Left hindlimb (tissue), 1 donor: ENCODE measurements at regions not wholly inside any gene's neighbourhood (a gene's known extent, or its start where the extent isn't known, plus 50 kb on each side); places are given as distances from the start of the nearest gene placed in this dataset.

Experiments
- DNase-seq: peaks from one replicate; pipeline ENCODE4 v3.0.0-alpha.2; 2018

DNA sequence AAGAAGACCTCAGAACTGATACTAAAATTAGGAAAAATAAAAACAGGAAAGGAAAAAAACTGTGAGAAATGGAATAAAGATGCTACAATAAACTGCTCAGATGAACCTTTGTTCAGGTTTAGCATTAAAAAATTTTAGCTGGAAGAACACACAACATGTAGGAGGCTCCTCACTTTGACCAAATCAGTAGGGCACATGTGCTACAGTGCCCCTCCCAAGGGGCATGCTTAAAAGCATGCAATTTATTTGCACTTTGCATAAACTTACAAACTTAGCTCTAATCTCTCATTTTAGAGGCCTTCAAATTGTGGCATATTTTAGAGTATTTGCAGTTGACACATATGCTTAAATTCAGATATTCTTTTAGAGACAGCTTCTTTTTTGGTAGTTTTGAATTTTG is 570.2 kb downstream of the UTRN start:
- no peak for DNase-seq

DNA sequence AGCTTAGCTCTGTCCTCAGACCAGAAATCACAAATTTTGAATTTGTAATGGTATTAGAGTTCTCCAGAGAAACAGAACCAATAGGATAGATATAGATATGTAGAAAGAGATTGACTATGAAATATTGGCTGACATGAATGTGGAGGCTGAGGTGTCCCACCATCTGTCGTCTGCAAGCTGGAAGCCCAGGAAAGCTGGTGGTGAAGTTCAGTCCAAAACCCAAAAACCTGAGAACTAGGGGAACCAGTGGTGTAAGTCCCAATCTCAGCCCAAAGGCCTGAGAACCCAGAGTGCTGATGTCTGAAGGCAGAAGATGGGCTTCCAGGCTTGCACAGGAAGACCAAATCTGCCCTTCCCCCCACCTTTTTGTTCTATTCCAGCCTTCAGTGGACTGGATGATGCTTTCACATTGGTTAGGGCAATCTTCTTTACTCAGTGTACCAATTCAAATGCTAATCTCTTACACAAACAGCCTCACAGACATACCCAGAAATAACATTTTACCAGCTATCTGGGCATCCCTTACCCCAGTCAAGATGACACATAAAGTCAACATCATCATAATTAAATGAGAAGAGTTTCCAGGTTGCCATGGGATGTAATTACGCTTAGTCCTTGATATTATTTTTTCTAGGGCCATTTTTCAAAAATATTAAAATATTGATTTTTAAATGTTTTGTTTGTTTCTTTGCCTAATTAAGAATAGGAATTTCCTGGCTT is 570.8 kb downstream of the UTRN start:
- no peak for DNase-seq

DNA sequence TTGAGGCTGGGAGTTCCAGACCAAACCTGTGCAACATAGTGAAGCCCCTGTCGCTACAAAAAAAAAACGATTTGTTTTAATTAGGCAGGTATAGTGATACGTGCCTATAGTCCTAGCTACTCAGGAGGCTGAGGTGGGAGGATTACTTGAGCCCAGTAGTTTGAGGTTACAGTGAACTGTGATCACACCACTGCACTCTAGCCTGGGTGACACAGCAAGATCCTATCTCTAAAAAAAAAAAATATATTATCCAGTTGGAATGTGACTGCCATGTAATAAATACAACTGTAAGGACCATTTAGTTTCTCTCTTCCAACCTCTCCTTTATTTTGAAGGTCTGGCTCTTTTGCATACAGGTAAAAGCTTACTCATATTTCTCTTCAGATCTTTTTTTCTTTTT is 571.5 kb downstream of the UTRN start:
- DNase-seq, result no peak

DNA sequence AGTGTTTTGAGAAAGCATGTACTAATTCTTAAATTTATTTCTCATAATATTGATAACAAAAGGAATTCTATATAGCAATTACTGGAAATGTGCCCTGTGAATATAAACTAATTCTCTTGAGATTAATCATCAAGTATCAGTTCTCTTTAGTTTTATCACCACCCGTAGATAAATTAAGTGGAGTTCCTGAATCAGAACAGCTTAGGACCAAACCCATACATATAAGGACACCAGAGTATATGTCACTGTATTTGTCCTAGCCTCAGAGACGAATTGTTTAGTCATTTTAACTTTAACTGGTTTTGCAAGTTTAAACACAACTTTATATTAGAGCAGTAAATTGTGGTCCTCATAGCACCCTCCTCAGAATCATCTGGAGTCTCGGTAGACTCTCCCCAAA is 572.0 kb downstream of the UTRN start:
- no peak for DNase-seq

DNA sequence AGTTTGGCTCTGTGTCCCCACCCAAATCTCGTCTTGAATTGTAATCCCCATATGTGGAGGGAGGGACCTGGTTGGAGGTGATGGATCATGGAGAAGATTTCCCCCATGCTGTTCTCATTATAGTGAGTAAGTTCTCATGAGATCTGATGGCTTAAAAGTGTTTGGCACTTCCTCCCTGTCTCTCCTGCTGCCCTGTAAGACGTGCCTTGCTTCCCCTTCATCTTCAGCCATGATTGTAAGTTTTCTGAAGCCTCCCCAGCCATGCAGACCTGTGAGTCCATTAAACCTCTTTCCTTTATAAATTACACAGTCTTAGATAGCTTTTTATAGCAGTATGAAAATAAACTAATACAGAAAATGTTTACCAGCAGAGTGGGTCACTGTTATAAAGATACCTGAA is 577.6 kb downstream of the UTRN start:
- no peak for DNase-seq

DNA sequence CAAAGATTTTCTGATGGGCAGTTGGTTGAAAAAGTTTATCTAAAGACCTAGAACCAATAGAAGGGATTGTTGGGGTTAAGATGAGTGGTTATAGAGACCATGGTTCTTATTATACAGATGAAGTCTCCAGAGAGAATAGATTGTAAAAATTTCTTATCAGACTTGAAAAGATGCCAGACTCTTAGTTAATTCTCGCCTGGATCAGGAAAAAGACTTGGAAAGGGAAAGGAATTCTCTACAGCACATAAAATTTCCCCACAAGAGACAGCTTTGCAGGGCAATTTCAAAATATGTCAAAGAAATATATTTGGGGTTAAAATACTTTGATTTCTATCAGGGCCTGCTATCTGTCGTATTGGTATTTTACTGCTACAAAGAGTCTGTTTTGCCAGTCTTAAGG is 582.6 kb downstream of the UTRN start:
- DNase-seq, result no peak

DNA sequence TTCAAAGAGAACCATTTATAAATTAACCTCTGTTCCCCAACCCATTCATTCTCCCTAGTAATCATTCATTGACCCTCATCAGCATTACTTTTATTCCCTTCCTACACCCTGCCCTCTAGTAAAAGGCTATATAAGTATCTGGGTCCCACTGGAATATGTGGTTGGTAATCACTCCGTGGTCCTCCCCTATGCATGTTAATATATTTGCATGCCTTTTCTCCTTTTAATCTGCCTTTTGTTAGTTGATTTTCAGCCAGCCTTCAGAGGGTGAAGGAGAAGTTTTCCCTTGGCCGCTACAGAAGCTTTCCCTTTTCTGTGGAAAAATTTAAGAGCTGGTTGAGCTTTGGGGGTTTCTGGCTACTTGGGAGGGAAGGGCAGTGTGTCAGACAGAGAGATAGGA is 585.6 kb downstream of the UTRN start:
- DNase-seq, result no peak

DNA sequence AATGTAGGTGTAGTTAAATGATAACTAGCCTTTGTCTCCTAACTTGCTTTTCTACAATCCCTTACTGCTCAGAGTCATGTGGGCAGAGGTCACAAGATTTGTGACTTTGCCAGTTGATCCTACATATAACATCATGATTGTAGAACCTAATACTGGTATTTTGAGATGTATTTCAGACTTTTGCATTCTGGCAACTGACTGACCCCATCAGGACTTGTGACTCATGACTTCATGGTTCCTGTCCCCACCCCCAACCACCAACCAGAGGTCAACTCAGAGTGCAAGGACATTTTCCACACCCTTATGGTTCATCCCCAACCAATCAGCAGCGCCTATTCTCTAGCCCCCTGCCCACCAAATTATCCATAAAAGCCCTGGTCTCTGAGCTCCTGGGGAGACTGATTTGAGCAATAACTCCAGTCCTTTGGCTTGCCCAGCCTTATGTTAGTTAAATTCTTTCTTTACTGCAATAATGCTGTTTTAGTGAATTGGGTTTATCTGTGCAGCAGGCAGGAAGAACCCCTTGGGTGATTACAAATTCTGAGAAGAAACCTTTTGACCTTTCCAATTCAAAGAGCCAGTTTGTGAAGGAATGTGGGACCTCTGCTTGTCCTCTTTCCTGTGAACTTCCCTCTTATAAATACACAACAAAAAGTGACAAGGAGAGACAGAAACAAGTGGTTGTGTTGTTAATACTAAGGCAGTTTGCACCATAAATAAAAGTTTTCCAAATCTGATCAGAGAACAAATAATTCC is 588.7 kb downstream of the UTRN start:
- DNase-seq, result no peak

DNA sequence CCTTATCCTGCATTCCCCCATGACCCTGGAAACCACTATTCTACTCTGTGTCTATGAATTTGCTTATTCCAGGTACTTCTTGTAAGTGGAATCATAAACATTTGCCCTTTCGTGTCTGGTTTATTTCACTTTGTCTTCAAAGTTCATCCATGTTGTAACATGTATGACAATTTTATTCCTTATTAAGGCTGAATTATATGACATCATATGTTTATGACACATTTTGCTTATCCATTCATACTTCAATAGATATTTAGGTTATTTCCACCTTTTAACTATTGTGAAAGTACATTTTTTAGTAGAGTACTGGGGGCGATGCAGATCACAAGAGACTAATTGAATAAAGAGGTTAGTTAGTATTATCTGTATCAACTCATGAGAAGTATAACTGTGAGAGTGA is 591.6 kb downstream of the UTRN start:
- no peak for DNase-seq

DNA sequence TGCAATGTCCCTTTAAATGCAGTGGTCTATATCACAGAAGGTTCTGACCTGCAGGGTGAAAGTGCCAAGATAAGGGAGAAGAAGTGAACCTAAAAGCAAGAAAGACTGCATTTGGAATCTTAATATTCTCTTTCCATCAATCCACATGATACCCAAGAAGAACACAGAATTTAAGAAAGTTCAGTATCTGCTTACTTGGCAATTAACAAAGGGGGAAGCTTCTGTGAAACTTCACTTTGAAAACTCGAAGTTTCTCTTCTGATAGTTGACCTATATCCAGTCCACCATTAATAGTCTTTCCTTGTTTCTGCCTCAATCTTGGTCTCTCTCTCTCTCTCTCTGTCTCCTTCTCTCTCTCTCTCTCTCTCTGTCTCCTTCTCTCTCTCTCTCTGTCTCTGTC is 592.0 kb downstream of the UTRN start:
- no peak for DNase-seq

DNA sequence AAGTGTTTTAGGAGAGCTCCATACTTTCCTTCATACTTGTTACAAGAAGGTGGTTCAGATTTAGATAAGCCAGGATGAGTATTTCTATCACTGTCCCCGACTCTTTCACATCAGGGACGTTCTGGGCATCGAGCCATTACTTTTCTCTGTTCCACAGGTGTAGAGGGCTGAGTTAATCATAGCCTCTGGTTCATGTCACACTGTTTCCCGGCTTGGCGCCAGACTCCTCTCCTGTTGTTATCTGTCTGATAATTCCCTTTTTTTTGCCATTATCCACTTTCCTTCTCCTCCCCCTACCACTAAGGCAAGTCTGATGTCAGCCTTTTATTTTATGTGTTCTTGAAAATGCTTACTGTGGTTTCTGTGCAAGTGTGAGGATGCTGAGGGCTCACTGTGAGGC is 593.4 kb downstream of the UTRN start:
- DNase-seq, result no peak

DNA sequence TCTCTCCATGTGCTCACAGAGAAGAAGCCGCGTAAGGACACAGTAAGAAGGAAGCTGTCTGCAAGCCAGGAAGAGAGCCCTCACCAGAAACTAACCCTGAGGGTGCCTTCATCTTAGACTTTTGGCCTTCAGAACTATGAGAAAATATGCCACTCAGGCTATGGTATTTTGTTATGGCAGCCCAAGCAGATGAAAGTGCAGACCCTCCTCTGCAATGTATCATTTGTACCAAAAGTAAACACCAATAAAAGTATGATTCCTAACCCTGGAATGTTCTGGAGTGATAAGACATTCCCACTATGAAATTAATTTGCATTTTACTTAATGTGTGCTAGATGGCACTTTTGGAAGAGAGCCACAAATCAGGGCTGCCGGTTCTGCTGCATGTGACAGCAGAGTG is 594.3 kb downstream of the UTRN start:
- DNase-seq, result no peak

DNA sequence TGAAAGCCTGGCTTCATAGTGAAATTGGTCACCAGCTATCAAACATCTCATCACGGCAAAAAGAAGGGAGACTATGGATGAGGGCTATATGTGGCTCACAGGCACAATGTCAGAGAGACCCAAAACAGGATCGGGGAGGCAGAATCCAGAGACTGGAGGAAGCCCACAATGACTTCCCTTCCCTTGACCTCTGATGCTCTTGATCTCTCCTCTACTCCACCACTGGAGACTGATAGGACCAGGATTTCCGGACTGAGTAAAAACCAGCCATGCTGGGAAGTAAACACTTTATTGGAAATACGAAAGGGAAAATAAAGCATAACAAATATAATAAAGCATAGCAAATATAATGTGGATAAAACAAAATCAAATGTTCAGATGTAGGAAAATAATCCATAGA is 597.3 kb downstream of the UTRN start:
- DNase-seq, result no peak

DNA sequence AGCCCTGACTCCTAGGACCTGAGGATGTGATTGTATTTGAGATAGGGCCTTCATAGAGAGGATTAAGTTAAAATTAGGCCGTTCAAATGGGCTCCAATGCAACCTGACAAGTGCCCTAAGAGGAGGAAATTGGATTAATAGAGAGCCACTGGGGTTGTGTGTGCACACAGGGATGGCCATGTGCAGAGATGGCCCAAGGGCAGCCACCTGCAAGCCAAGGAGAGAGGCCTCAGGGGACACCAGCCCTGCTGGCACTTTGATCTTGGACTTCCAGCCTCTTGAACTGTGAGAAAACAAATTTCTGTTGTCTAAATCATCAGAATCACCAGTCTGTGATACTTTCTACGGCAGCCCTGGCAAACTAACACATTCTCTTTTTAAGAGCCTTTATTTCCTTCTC is 598.8 kb downstream of the UTRN start:
- no peak for DNase-seq

DNA sequence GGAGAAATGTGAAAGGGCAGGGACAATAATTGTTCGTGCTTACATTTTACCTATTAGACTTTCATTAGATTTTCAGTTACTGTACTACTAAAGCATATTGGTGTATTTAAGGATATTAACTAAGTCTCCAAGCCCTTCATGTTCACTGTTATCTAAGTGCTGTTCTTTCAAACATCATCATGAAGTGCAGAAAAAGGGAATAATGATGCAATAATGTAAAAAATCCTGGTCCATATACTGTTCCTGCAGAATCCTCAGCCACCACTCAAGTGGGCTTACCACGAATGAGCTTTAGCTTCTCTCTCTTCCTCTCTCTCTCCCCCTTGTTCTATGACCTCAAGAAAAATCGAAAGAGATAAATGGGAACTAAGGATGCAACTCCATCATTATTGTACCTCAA is 600.7 kb downstream of the UTRN start:
- no peak for DNase-seq

DNA sequence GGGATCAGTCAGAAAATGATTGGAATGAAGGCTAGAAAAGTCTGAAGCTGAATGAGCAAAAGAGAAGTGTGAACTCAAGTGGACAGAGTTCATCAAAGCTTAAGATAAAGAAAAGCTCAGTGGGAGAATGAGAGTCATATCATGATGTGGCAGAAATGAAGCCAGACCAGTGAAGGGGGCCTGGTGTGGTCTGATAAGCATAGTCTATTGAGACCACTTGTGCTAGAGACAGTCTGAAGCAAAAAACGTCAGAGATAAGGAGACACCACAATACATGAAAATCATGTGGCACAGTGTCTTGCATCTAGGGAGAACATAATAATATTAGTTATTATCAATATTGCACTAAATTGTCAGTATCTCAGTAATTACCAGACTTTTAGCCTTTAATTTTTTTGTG is 601.5 kb downstream of the UTRN start:
- no peak for DNase-seq

DNA sequence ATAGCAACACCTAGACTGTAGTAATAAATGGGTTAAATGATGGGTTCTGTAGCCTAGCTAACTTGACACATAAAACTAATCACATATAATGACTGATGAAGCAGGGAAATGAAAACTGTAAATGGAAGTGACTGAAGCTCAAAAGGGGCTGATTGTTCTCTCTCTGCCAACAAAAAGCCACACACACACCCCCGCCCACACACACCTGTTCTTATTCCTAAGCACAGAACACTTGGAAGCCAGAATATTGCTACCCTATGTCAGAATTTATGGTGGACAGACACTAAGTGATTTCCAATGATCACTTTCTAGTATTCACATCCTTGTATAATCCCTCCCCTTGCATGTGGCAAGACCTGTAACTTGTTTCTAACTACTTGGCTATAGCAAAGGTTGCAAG is 603.5 kb downstream of the UTRN start:
- DNase-seq, result no peak

DNA sequence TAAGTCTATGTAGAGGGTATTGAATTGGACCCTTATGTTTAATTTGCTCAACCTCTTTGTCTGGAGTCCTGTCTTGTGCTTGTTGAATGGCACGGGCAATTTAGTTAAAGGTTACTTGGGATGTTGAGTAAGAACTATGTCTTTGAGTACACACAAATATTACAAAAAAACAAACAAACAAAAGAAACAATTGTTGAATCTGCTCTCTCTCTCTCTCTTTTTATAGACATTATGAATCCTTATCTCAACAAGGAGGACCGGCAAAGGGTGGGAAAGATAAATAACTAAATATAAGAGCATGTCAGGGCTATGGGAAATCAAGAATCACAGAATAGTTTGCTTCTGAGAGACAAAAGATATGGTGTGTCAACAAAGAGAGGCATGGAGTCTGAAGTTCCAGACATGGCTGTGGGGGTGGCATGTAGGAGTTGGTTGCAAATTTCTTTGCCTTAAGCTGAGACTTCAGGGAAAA is 608.6 kb downstream of the UTRN start:
- DNase-seq, result no peak

DNA sequence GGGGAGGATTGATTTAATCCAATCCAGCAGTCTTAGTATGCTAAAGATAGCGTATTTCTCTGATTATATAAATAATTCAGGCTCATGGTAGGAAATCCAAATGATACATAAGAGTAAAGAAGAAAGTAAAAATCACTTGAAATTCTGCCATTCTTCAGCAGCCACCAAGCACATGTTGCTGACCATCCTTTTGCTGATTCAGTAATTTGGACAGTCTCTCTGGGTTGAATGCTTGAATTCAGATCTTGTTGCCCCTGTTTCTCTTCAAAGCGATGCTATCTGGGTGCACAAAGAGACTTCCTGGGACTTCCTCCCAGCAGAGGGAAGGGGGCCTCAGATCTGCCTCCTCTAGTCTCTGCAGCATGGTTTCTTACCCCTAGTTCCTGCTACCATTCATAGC is 609.1 kb downstream of the UTRN start:
- DNase-seq, result no peak

DNA sequence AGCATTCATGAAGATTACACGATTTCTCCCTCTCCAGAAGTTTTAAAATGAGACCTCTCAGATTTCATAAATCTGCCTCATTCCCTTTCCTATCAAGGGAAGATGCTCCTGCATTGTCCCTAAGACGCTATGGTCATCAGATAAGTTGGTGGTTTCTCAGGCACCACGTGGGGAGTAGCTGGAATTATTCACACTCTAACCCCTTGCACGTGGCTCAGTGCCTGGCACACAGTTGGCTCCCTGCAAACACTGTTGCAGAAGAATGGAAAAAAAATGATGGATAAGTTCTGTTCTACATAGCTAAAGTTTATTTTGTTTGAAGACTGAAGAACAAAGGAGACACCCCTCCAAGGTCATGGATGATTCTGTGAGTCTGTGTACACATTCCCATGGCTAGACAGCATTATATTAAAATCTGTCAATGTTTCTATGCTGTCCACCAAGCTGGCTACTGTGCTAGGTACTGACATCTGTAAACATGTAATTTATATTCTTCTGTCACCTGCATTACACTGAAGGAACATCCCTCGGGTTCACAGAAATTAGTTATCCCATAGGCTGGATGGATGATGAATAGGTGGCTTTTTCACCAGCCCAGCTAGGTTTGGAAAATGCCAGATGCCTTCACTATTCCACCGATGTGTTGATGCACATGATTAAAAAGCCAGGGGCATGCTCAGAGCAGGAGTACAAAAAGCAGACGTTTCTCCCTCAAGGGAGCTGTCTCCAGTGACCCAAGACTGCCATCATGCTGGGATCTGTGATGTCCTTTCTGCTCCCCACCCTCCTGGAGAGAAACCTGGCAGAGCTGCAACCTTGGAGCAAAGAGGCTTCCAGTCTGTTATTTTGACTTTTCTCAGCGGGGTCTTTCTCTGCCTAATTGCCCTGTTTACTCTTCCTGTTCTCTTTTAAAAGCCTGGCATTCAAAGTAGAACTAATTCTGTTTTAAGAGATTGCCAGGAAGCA is 610.5 kb downstream of the UTRN start:
- no peak for DNase-seq

DNA sequence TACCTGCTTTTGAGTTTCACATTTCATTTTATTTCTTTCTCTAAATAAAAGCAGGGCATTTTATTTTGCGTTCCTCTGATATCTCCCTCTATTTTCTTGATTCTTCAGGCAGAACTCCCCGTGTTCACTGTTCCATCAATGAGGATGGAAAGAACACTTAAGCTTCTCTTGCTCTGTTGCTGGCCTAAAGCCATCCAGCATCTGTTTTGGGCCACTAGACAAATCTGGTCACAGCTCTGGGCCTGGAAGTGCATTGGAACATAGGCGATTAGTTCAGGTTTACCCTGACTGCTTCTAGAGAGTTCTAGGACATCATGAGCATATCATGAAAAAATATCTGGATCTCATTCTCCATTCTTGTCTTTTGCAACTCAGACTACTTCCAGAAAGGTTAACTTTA is 611.2 kb downstream of the UTRN start:
- DNase-seq, result no peak

DNA sequence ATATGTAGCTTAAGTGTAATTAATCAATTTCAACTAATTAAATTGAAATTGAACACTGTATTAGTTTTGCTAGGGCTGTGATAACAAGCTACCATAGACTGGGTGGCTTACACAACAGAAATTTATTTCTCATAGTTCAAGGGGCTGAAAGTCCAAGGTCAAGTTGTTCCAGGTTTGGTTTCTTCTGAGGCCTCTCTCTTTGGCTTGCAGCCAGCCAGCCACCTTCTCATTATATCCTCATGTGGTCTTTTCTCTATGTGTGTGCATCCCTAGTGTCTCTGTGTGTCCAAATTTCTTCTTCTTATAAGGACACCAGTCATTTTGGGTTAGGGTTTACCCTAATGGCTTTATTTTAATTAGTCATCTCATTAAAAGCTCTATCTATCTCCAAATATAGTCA is 611.7 kb downstream of the UTRN start:
- DNase-seq, result no peak

DNA sequence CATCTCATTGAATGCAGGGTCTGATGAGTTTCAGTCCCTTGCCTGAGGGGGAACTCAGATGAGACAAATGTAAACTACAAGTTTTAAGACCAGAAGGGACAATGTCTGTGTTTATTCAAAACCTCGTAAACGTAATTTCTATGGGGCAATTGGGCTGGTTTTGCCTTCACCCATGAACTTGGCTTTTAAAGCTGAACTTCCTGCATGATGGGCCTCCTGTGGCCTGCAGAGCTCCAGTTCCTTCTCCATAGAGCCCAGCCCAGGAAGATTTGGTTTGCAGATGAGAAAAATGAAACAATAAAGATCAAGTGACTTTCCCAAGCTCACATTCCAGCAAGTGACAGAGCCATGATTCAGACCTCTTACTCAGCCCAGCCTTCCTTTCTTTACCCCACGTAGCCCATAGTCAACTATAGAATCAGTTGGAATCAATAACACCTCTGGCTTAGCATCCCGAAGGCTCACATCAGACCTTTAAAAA is 612.3 kb downstream of the UTRN start:
- DNase-seq, result no peak
